ENCODE measurements at regions not wholly inside any gene's neighbourhood (a gene's known extent, or its start where the extent isn't known, plus 50 kb on each side); places are given as distances from the start of the nearest gene placed in this dataset.

- DNase-seq (ENCODE audit: low spot score) = no peak
- TF ChIP-seq CTCF (IDR thresholded peaks at IDR 0.05; ENCODE audit: borderline replicate concordance, control extremely low read depth, extremely low read depth, insufficient read depth, missing control alignments) = no peak
- in situ Hi-C loops (cut with MboI; ENCODE audit: low sequenced_read_pairs, unreplicated experiment) = no loop called here
Measured at GRCh38 chr5:124951105-124951504, 204.7 kb upstream of the ZNF608 start.

- in situ Hi-C loops (cut with MboI; ENCODE audit: low sequenced_read_pairs, unreplicated experiment) = no loop called here
- TF ChIP-seq CTCF (IDR thresholded peaks at IDR 0.05; ENCODE audit: borderline replicate concordance, control extremely low read depth, extremely low read depth, insufficient read depth, missing control alignments) = no peak
- DNase-seq (ENCODE audit: low spot score) = peak; percentile 43
Measured at GRCh38 chr5:124951661-124952060, 205.2 kb upstream of the ZNF608 start.

GRCh38 chr5:124952079-124952478, 205.6 kb upstream of the ZNF608 start:
- in situ Hi-C loops (cut with MboI; ENCODE audit: low sequenced_read_pairs, unreplicated experiment) = no loop called here
- peak; percentile 44 for DNase-seq (ENCODE audit: low spot score)
- TF ChIP-seq CTCF (IDR thresholded peaks at IDR 0.05; ENCODE audit: borderline replicate concordance, control extremely low read depth, extremely low read depth, insufficient read depth, missing control alignments) = no peak

- TF ChIP-seq CTCF (IDR thresholded peaks at IDR 0.05; ENCODE audit: borderline replicate concordance, control extremely low read depth, extremely low read depth, insufficient read depth, missing control alignments) = no peak
- DNase-seq (ENCODE audit: low spot score) = no peak
- in situ Hi-C loops (cut with MboI; ENCODE audit: low sequenced_read_pairs, unreplicated experiment) = no loop called here
Measured at GRCh38 chr5:124952566-124952965, 206.1 kb upstream of the ZNF608 start.

- no peak for DNase-seq (ENCODE audit: low spot score)
- in situ Hi-C loops (cut with MboI; ENCODE audit: low sequenced_read_pairs, unreplicated experiment) = no loop called here
- TF ChIP-seq CTCF (IDR thresholded peaks at IDR 0.05; ENCODE audit: borderline replicate concordance, control extremely low read depth, extremely low read depth, insufficient read depth, missing control alignments) = no peak
Measured at GRCh38 chr5:124954784-124955183, 208.3 kb upstream of the ZNF608 start.

GRCh38 chr5:124956471-124957029, 210.1 kb upstream of the ZNF608 start:
- TF ChIP-seq CTCF (IDR thresholded peaks at IDR 0.05; ENCODE audit: borderline replicate concordance, control extremely low read depth, extremely low read depth, insufficient read depth, missing control alignments) = no peak
- DNase-seq (ENCODE audit: low spot score) = no peak
- in situ Hi-C loops (cut with MboI; ENCODE audit: low sequenced_read_pairs, unreplicated experiment) = no loop called here

- no peak for DNase-seq (ENCODE audit: low spot score)
- in situ Hi-C loops (cut with MboI; ENCODE audit: low sequenced_read_pairs, unreplicated experiment) = no loop called here
- TF ChIP-seq CTCF (IDR thresholded peaks at IDR 0.05; ENCODE audit: borderline replicate concordance, control extremely low read depth, extremely low read depth, insufficient read depth, missing control alignments) = no peak
Measured at GRCh38 chr5:124957063-124957462, 210.6 kb upstream of the ZNF608 start.

All from GM13976 (cell line).